ENCODE measurements at regions not wholly inside any gene's neighbourhood (a gene's known extent, or its start where the extent isn't known, plus 50 kb on each side); places are given as distances from the start of the nearest gene placed in this dataset.

DNA sequence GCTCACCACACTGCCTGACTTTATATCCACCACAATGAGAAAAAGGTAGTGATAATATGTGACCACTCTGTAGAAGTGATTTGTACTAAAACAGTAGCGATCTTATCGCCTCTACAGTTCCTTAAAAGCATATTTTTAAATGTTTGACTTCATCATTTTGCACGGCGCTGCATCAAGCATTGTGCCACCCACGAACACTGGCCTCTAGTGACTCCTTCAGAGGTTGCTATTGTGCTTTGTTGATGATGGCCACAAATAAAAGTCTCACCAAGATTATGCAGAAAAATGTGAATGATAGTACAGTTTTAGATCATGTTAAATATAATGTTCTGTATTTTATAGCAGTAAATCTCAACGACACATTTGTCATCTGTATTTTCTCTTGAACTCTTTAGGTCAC lies 186.5 kb upstream of the NCAM2 start:
- Histone ChIP-seq H3K27ac (ENCODE audit: low read length) (no peak overlapping the region), H3K9me3 (ENCODE audit: control insufficient read depth, insufficient read depth, low read depth, low read length) (no peaks in the 10 kb centered on the region), H3K27me3 (ENCODE audit: control insufficient read depth, insufficient read depth, low read length) (no peaks in the 10 kb centered on the region), H3K4me3 (ENCODE audit: low read depth in 2 of 2, low read length in 2 of 2) (no peak overlapping the region), H3K36me3 (ENCODE audit: control insufficient read depth, insufficient read depth, low read length) (no peaks in the 10 kb centered on the region), H3K4me1 (ENCODE audit: control insufficient read depth, insufficient read depth, low read length) (no peaks in the 10 kb centered on the region)
- POLR2A ChIA-PET = no interaction called here
- ATAC-seq (no peak), DNase-seq (ENCODE audit: low read depth, low spot score) (no peak)
- intact Hi-C loops (cut with micrococcal nuclease; ENCODE audit: unreplicated experiment) = no loop called here
- in situ Hi-C loops (cut with HindIII; ENCODE audit: low pct_unique_long_range_greater_than_20kb, low sequenced_read_pairs) = no loop called here
- TF ChIP-seq, protein P1, sequence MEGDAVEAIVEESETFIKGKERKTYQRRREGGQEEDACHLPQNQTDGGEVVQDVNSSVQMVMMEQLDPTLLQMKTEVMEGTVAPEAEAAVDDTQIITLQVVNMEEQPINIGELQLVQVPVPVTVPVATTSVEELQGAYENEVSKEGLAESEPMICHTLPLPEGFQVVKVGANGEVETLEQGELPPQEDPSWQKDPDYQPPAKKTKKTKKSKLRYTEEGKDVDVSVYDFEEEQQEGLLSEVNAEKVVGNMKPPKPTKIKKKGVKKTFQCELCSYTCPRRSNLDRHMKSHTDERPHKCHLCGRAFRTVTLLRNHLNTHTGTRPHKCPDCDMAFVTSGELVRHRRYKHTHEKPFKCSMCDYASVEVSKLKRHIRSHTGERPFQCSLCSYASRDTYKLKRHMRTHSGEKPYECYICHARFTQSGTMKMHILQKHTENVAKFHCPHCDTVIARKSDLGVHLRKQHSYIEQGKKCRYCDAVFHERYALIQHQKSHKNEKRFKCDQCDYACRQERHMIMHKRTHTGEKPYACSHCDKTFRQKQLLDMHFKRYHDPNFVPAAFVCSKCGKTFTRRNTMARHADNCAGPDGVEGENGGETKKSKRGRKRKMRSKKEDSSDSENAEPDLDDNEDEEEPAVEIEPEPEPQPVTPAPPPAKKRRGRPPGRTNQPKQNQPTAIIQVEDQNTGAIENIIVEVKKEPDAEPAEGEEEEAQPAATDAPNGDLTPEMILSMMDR (IDR thresholded peaks at IDR 0.05) = no peak
- TF ChIP-seq SIN3A (IDR thresholded peaks at IDR 0.05; ENCODE audit: borderline replicate concordance, insufficient read depth, low read depth, low read length) = no peak
- TF ChIP-seq, protein P2, sequence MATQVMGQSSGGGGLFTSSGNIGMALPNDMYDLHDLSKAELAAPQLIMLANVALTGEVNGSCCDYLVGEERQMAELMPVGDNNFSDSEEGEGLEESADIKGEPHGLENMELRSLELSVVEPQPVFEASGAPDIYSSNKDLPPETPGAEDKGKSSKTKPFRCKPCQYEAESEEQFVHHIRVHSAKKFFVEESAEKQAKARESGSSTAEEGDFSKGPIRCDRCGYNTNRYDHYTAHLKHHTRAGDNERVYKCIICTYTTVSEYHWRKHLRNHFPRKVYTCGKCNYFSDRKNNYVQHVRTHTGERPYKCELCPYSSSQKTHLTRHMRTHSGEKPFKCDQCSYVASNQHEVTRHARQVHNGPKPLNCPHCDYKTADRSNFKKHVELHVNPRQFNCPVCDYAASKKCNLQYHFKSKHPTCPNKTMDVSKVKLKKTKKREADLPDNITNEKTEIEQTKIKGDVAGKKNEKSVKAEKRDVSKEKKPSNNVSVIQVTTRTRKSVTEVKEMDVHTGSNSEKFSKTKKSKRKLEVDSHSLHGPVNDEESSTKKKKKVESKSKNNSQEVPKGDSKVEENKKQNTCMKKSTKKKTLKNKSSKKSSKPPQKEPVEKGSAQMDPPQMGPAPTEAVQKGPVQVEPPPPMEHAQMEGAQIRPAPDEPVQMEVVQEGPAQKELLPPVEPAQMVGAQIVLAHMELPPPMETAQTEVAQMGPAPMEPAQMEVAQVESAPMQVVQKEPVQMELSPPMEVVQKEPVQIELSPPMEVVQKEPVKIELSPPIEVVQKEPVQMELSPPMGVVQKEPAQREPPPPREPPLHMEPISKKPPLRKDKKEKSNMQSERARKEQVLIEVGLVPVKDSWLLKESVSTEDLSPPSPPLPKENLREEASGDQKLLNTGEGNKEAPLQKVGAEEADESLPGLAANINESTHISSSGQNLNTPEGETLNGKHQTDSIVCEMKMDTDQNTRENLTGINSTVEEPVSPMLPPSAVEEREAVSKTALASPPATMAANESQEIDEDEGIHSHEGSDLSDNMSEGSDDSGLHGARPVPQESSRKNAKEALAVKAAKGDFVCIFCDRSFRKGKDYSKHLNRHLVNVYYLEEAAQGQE (IDR thresholded peaks at IDR 0.05; ENCODE audit: insufficient read depth in 1 of 2, low read depth in 2 of 2, low read length in 1 of 2) = no peak
- TF ChIP-seq POLR2AphosphoS5 (IDR thresholded peaks at IDR 0.05; ENCODE audit: low read depth, low read length) = no peak
- TF ChIP-seq TCF7L2 (IDR thresholded peaks at IDR 0.05; ENCODE audit: low read depth, low read length) = no peak
- BruUV-seq (replicated peaks) = no TSS peak
- CTCF ChIA-PET = no interaction called here

DNA sequence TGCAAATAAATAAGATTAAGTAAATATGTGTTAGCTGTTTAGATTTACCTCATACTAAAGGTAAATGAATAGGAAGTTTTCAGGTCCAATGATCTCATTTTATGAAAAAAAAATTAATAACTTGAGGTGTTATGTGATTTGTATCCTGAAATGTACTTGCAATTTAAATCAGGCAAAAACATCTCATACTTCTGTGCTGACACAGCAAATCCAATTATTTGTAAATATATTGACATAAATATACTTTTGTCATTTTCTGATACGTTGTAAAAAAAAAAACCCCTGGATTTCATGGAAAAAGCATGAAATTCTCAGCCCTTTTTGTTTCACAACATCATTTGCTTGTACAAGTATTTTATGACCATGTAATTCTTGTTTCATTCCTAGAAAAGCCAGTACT lies 184.1 kb upstream of the NCAM2 start:
- Histone ChIP-seq H3K9me3 (ENCODE audit: control insufficient read depth, insufficient read depth, low read depth, low read length) (no peaks in the 10 kb centered on the region), H3K27me3 (ENCODE audit: control insufficient read depth, insufficient read depth, low read length) (no peaks in the 10 kb centered on the region), H3K27ac (ENCODE audit: low read length) (no peak overlapping the region), H3K4me1 (ENCODE audit: control insufficient read depth, insufficient read depth, low read length) (no peaks in the 10 kb centered on the region), H3K4me3 (ENCODE audit: low read depth in 2 of 2, low read length in 2 of 2) (no peak overlapping the region), H3K36me3 (ENCODE audit: control insufficient read depth, insufficient read depth, low read length) (no peaks in the 10 kb centered on the region)
- BruUV-seq (replicated peaks) = no TSS peak
- TF ChIP-seq, protein P2 (IDR thresholded peaks at IDR 0.05; ENCODE audit: insufficient read depth in 1 of 2, low read depth in 2 of 2, low read length in 1 of 2) = no peak
- DNase-seq (ENCODE audit: low read depth, low spot score) = no peak
- intact Hi-C loops (cut with micrococcal nuclease; ENCODE audit: unreplicated experiment) (no loop called here), in situ Hi-C loops (cut with HindIII; ENCODE audit: low pct_unique_long_range_greater_than_20kb, low sequenced_read_pairs) (no loop called here)
- POLR2A ChIA-PET = no interaction called here
- ATAC-seq = no peak
- CTCF ChIA-PET = no interaction called here
